ENCODE measurements at regions not wholly inside any gene's neighbourhood (a gene's known extent, or its start where the extent isn't known, plus 50 kb on each side); places are given as distances from the start of the nearest gene placed in this dataset.

GRCh38 chr18:27276886-27277285 is 91.8 kb upstream of the CHST9 start:
- no peak for TF ChIP-seq CTCF (conservative IDR thresholded peaks at IDR 0.05 in 1 of 2, IDR thresholded peaks at IDR 0.05 in 1 of 2; ENCODE audit: low read depth in 1 of 2, low read length in 2 of 2)
- TF ChIP-seq EZH2 (IDR thresholded peaks at IDR 0.05; ENCODE audit: low read length, missing control alignments) = no peak

Data from fibroblast of lung (primary cell).